ENCODE measurements at regions not wholly inside any gene's neighbourhood (a gene's known extent, or its start where the extent isn't known, plus 50 kb on each side); places are given as distances from the start of the nearest gene placed in this dataset.

GRCh38 chr1:63269571-63269970, 52.8 kb upstream of the FOXD3 start:
- TF ChIP-seq CTCF (IDR thresholded peaks at IDR 0.05) (no peak), POLR2AphosphoS5 (IDR thresholded peaks at IDR 0.05) (peak; percentile 50)

Data from prostate gland (tissue), 2 donors.